Mesenchymal stem cell (in vitro differentiated cells and primary cell): ENCODE measurements at regions not wholly inside any gene's neighbourhood (a gene's known extent, or its start where the extent isn't known, plus 50 kb on each side); places are given as distances from the start of the nearest gene placed in this dataset.

ENCODE experiments used
- DNase-seq: peaks from one replicate; pipeline ENCODE4 v3.0.0-alpha.2; 2013
- H2AFZ ChIP-seq: one replicate; pipeline ENCODE4 v1.6.1; 2013; ENCODE audit warnings: low read depth, mild to moderate bottlenecking, control low read depth, inconsistent platforms, low read length, moderate library complexity
- H2AK5ac ChIP-seq: 2 replicates; pipeline ENCODE4 v1.6.1; 2013; ENCODE audit warnings: low read length, moderate library complexity, mild to moderate bottlenecking, inconsistent platforms; ENCODE audit not compliant: severe bottlenecking
- H2BK120ac ChIP-seq: one replicate; pipeline ENCODE4 v1.6.1; 2013; ENCODE audit warnings: low read depth, mild to moderate bottlenecking, inconsistent platforms, low read length, moderate library complexity
- H2BK12ac ChIP-seq, 2 experiments: one replicate each; pipeline ENCODE4 v1.6.1; 2013; ENCODE audit warnings: inconsistent platforms in 2 of 2, low read length in 2 of 2, mild to moderate bottlenecking in 2 of 2, moderate library complexity in 2 of 2, control low read depth in 1 of 2
- H2BK15ac ChIP-seq: one replicate; pipeline ENCODE4 v1.6.1; 2013; ENCODE audit warnings: mild to moderate bottlenecking, low read depth, inconsistent platforms; ENCODE audit not compliant: poor library complexity, severe bottlenecking
- H2BK5ac ChIP-seq: 2 replicates; pipeline ENCODE4 v1.6.1; 2013; ENCODE audit warnings: low read depth, mild to moderate bottlenecking, low read length, control low read depth, inconsistent platforms; ENCODE audit not compliant: poor library complexity, severe bottlenecking
- H3K14ac ChIP-seq, 2 experiments: one replicate each; pipeline ENCODE4 v1.6.1; 2013; ENCODE audit warnings: inconsistent platforms in 2 of 2, low read length in 2 of 2, control low read depth in 1 of 2, mild to moderate bottlenecking in 1 of 2, moderate library complexity in 1 of 2
- H3K18ac ChIP-seq, 2 experiments: one replicate each; pipeline ENCODE4 v1.6.1; 2013; ENCODE audit warnings: inconsistent platforms in 2 of 2, low read length in 2 of 2, control low read depth in 1 of 2, low read depth in 1 of 2, mild to moderate bottlenecking in 1 of 2
- H3K23ac ChIP-seq, 2 experiments: one replicate each; pipeline ENCODE4 v1.6.1; 2013; ENCODE audit warnings: inconsistent platforms in 2 of 2, low read length in 2 of 2, mild to moderate bottlenecking in 2 of 2, moderate library complexity in 2 of 2, control low read depth in 1 of 2
- H3K27ac ChIP-seq: 2 replicates; pipeline ENCODE4 v1.5.1; 2013; ENCODE audit warnings: mild to moderate bottlenecking, moderate library complexity, low read length, control low read depth, inconsistent platforms; ENCODE audit not compliant: poor library complexity, severe bottlenecking
- H3K27me3 ChIP-seq, 2 experiments: 2 replicates each; pipeline versions ENCODE4 v1.6.1 to v1.7.0; 2013; ENCODE audit warnings: low read length in 2 of 2, mild to moderate bottlenecking in 2 of 2, moderate library complexity in 2 of 2, control low read depth in 1 of 2, inconsistent platforms in 1 of 2; ENCODE audit not compliant: control insufficient read depth in 1 of 2, insufficient read depth in 1 of 2
- H3K36me3 ChIP-seq, 2 experiments: 2 replicates each; pipeline versions ENCODE4 v1.6.1 to v1.7.0; 2013; ENCODE audit warnings: low read length in 2 of 2, control low read depth in 1 of 2, inconsistent platforms in 1 of 2, low read depth in 1 of 2, mild to moderate bottlenecking in 1 of 2; ENCODE audit not compliant: insufficient read depth in 2 of 2, control insufficient read depth in 1 of 2
- H3K4ac ChIP-seq, 2 experiments: one replicate each; pipeline ENCODE4 v1.6.1; 2013; ENCODE audit warnings: inconsistent platforms in 2 of 2, low read length in 2 of 2, mild to moderate bottlenecking in 2 of 2, moderate library complexity in 2 of 2, control low read depth in 1 of 2, low read depth in 1 of 2
- H3K4me1 ChIP-seq: 2 replicates; pipeline ENCODE4 v1.6.1; 2013; ENCODE audit warnings: low read depth, low read length, control low read depth; ENCODE audit not compliant: control insufficient read depth, insufficient read depth
- H3K4me2 ChIP-seq: 2 replicates; pipeline ENCODE4 v1.6.1; 2013; ENCODE audit warnings: low read length, mild to moderate bottlenecking, inconsistent platforms; ENCODE audit not compliant: poor library complexity, severe bottlenecking
- H3K4me3 ChIP-seq, 2 experiments: 2 replicates each; pipeline versions ENCODE4 v1.5.1 to v1.7.0; 2013; ENCODE audit warnings: low read length in 2 of 2, mild to moderate bottlenecking in 2 of 2, control low read depth in 1 of 2, low read depth in 1 of 2; ENCODE audit not compliant: insufficient read depth in 1 of 2
- H3K79me1 ChIP-seq: replicated peaks from 2 replicates; pipeline ENCODE4 v1.6.1; 2013; ENCODE audit warnings: mild to moderate bottlenecking, control low read depth, low read length, inconsistent platforms; ENCODE audit not compliant: poor library complexity, severe bottlenecking
- H3K9ac ChIP-seq: 2 replicates; pipeline ENCODE4 v1.7.0; 2013; ENCODE audit warnings: mild to moderate bottlenecking, low read length, moderate library complexity
- H3K9me3 ChIP-seq: 2 replicates; pipeline ENCODE4 v1.7.0; 2013; ENCODE audit warnings: mild to moderate bottlenecking, low read length; ENCODE audit not compliant: control insufficient read depth
- H4K8ac ChIP-seq: one replicate; pipeline ENCODE4 v1.6.1; 2013; ENCODE audit warnings: inconsistent platforms, mild to moderate bottlenecking, low read length, moderate library complexity
- H4K91ac ChIP-seq: one replicate; pipeline ENCODE4 v1.6.1; 2013; ENCODE audit warnings: mild to moderate bottlenecking, low read length, inconsistent platforms
- WGBS: methylation state at CpG from one replicate; pipeline ENCODE4 v1.1.7; 2013; ENCODE audit warnings: mixed read lengths; 5-methylcytosine and 5-hydroxymethylcytosine counted together

GRCh38 chr6:122124908-122125307, 274.5 kb upstream of the HSF2 start:
- Histone ChIP-seq H3K27ac (no peak overlapping the region), H3K23ac (no peak overlapping the region)

DNA sequence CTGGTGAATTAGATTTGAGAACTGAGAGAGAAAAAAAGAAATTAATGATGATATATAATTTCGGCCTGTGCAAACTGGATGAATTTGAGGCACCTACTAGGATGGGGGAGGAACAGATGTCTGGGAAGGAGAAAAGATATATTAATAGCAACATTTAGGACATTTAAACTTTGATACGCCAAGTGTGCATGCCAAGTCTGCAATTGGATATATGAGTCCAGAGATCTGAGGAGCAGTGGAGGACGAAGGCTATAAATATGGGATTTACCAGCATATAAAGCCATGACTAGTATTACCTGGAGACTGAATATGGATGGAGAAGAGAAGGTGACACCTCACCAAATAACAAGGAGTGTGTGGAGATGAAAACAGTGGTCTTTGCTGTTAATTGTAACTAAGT, 272.6 kb upstream of the HSF2 start:
- Histone ChIP-seq H3K4me2 (no peak overlapping the region), H2AK5ac (no peak overlapping the region), H4K8ac (no peak overlapping the region), H3K27ac (no peak overlapping the region), H3K4me3 (no peak overlapping the region), H3K23ac (no peak overlapping the region), H2AFZ (no peak overlapping the region), H3K4ac (no peak overlapping the region), H3K4me1 (no peaks in the 10 kb centered on the region), H3K79me1 (no peaks in the 10 kb centered on the region), H3K36me3 (no peaks in the 10 kb centered on the region), H3K27me3 (no peaks in the 10 kb centered on the region), H3K9ac (no peak overlapping the region), H2BK12ac (no peak overlapping the region), H2BK15ac (no peak overlapping the region), H3K18ac (no peak overlapping the region), H4K91ac (no peak overlapping the region), H3K9me3 (no peaks in the 10 kb centered on the region), H3K14ac (no peak overlapping the region), H2BK120ac (no peak overlapping the region), H2BK5ac (no peak overlapping the region)
- no peak for DNase-seq
- WGBS: 97% methylated on average over 3 of the region's 3 CpGs

More at GRCh38 chr6:122124908-122125307, 274.5 kb upstream of the HSF2 start:
- H3K4ac ChIP-seq: no peak overlapping the region
- DNase-seq: no peak
- no peaks in the 10 kb centered on the region for H3K9me3 ChIP-seq
- WGBS: no CpG with 5 or more reads among the region's 3 CpGs
- no peak overlapping the region for H2BK5ac ChIP-seq
- H2BK15ac ChIP-seq: no peak overlapping the region
- no peaks in the 10 kb centered on the region for H3K4me1 ChIP-seq
- H3K36me3 ChIP-seq: no peaks in the 10 kb centered on the region
- no peak overlapping the region for H2AK5ac ChIP-seq
- no peak overlapping the region for H2AFZ ChIP-seq
- H3K27me3 ChIP-seq: no peaks in the 10 kb centered on the region
- H3K9ac ChIP-seq: no peak overlapping the region
- H3K4me3 ChIP-seq: no peak overlapping the region
- no peak overlapping the region for H4K8ac ChIP-seq
- no peak overlapping the region for H3K18ac ChIP-seq
- H3K14ac ChIP-seq: no peak overlapping the region
- no peak overlapping the region for H2BK12ac ChIP-seq
- H3K4me2 ChIP-seq: no peak overlapping the region
- H3K79me1 ChIP-seq: no peaks in the 10 kb centered on the region
- no peak overlapping the region for H4K91ac ChIP-seq
- H2BK120ac ChIP-seq: no peak overlapping the region

GRCh38 chr6:122128445-122128844, 271.0 kb upstream of the HSF2 start:
- H2BK120ac ChIP-seq: no peak overlapping the region
- no peaks in the 10 kb centered on the region for H3K79me1 ChIP-seq
- H4K91ac ChIP-seq: no peak overlapping the region
- H2BK12ac ChIP-seq: no peak overlapping the region
- no peaks in the 10 kb centered on the region for H3K9me3 ChIP-seq
- H2AFZ ChIP-seq: no peak overlapping the region
- no peak overlapping the region for H3K18ac ChIP-seq
- H3K27me3 ChIP-seq: no peaks in the 10 kb centered on the region
- no peak overlapping the region for H3K27ac ChIP-seq
- no peak overlapping the region for H2BK15ac ChIP-seq
- no peak overlapping the region for H3K4ac ChIP-seq
- no peaks in the 10 kb centered on the region for H3K4me1 ChIP-seq
- no peak overlapping the region for H3K14ac ChIP-seq
- no peak overlapping the region for H3K9ac ChIP-seq
- no peak overlapping the region for H4K8ac ChIP-seq
- no peaks in the 10 kb centered on the region for H3K36me3 ChIP-seq
- no peak overlapping the region for H2BK5ac ChIP-seq
- no peak overlapping the region for H3K23ac ChIP-seq
- no peak overlapping the region for H2AK5ac ChIP-seq
- H3K4me2 ChIP-seq: no peak overlapping the region
- 100% methylated on average over 1 of the region's 1 CpG for WGBS
- H3K4me3 ChIP-seq: no peak overlapping the region
- no peak for DNase-seq

- no peak overlapping the region for H3K4ac ChIP-seq
- no peak overlapping the region for H2AK5ac ChIP-seq
- no peak overlapping the region for H3K27ac ChIP-seq
- no peak overlapping the region for H2BK120ac ChIP-seq
- no peaks in the 10 kb centered on the region for H3K79me1 ChIP-seq
- WGBS: 87% methylated on average over 1 of the region's 1 CpG
- H3K4me3 ChIP-seq: no peak overlapping the region
- H3K23ac ChIP-seq: no peak overlapping the region
- no peaks in the 10 kb centered on the region for H3K27me3 ChIP-seq
- H3K4me1 ChIP-seq: no peaks in the 10 kb centered on the region
- no peak overlapping the region for H2AFZ ChIP-seq
- H3K14ac ChIP-seq: no peak overlapping the region
- H2BK12ac ChIP-seq: no peak overlapping the region
- H4K8ac ChIP-seq: no peak overlapping the region
- H3K36me3 ChIP-seq: no peaks in the 10 kb centered on the region
- H4K91ac ChIP-seq: no peak overlapping the region
- no peak overlapping the region for H3K4me2 ChIP-seq
- no peak for DNase-seq
- H3K9ac ChIP-seq: no peak overlapping the region
- H2BK5ac ChIP-seq: no peak overlapping the region
- H3K18ac ChIP-seq: no peak overlapping the region
- H3K9me3 ChIP-seq: no peaks in the 10 kb centered on the region
- H2BK15ac ChIP-seq: no peak overlapping the region
These were observed 270.0 kb upstream of the HSF2 start for GRCh38 chr6:122129313-122130025.
